ENCODE measurements at regions not wholly inside any gene's neighbourhood (a gene's known extent, or its start where the extent isn't known, plus 50 kb on each side); places are given as distances from the start of the nearest gene placed in this dataset.
"Not testable (repeated sequence)": the region's sequence is repeated elsewhere in the genome, so short reads cannot be mapped to it uniquely, and the experiment has no call there.

- no peak for DNase-seq (ENCODE audit: low spot score in 2 of 2, unreplicated experiment in 2 of 2)
- no peaks in the 10 kb centered on the region for H3K4me1 Mint-ChIP-seq
- H3K27me3 Mint-ChIP-seq (ENCODE audit: low read depth) = peaks cover 3% of the 10 kb centered on the region
Measured at GRCh38 chr2:155502766-155503165, 804.3 kb downstream of the KCNJ3 start.

DNA sequence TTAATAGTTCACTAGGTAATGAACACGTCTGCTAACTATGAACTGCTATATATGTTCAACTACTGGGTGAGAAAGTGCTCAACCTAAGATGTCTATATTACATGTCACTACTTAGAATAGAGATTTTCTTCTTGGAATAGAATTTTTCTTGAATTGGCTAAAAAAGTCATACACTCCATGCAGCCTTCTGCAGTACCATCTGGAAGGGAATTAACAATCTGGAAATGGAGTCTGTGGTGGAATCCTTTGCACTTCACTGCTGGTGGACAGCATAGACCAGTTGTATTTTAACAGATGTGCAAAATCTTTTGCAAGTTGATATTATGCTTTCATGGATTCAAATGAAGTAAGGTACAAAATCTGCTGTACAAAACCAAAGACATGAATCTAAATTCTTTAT lies 799.6 kb downstream of the KCNJ3 start:
- DNase-seq (ENCODE audit: low spot score in 2 of 2, unreplicated experiment in 2 of 2) = no peak

More at GRCh38 chr2:155502766-155503165, 804.3 kb downstream of the KCNJ3 start:
- Mint-ChIP-seq H3K36me3 (no peaks in the 10 kb centered on the region), H3K9me3 (peaks cover 10% of the 10 kb centered on the region), H3K4me3 (no peak overlapping the region), H3K27ac (no peak overlapping the region)
- TF ChIP-seq CTCF (IDR thresholded peaks at IDR 0.05; ENCODE audit: unreplicated experiment) = no peak

GRCh38 chr2:155494744-155495143 lies 796.2 kb downstream of the KCNJ3 start:
- Mint-ChIP-seq H3K27ac (no peak overlapping the region), H3K9me3 (peaks cover 4% of the 10 kb centered on the region), H3K4me3 (no peak overlapping the region), H3K4me1 (no peaks in the 10 kb centered on the region), H3K27me3 (ENCODE audit: low read depth) (peaks cover 1% of the 10 kb centered on the region), H3K36me3 (no peaks in the 10 kb centered on the region)
- DNase-seq (ENCODE audit: low spot score in 2 of 2, unreplicated experiment in 2 of 2) = no peak
- TF ChIP-seq CTCF (IDR thresholded peaks at IDR 0.05; ENCODE audit: unreplicated experiment) = no peak

More for the DNA sequence above, 799.6 kb downstream of the KCNJ3 start:
- Mint-ChIP-seq H3K36me3 (no peaks in the 10 kb centered on the region), H3K27ac (no peak overlapping the region), H3K27me3 (ENCODE audit: low read depth) (no peaks in the 10 kb centered on the region), H3K9me3 (peaks cover 10% of the 10 kb centered on the region), H3K4me3 (no peak overlapping the region), H3K4me1 (no peaks in the 10 kb centered on the region)
- TF ChIP-seq CTCF (IDR thresholded peaks at IDR 0.05; ENCODE audit: unreplicated experiment) = no peak

DNA sequence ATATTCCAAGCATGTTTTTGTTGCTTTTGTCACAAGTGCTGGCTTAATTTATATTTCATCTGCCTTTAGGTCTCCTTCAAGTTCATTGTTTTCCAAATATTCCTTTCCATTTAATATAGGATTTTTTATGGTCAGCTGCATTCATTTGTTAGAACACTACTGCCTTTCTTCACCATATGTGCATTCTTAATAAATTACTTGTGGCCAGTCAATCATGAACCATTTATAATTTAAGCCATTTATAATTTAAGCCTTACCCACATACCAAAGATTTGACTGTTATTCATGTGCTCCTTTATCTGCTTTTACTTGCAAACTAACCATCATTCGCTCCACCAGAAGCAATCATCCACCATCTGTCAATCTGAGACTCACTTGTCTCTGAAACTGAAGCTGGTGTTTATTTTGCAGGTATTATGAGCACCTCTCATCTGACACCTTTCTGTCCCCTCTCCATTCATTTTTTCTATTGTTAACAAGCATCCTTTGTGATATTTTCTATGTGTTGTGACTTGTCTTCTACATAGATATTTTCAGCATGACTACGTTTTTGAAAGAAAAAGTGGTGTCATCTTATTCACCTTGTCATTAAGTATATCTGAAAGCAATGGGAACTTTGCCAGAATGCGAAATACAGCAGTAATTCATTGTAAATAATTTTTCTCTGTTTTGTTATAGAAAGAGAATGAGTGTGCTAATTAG lies 786.8 kb downstream of the KCNJ3 start:
- H3K4me1 Mint-ChIP-seq = no peaks in the 10 kb centered on the region
- H3K4me3 Mint-ChIP-seq = no peak overlapping the region

GRCh38 chr2:155481141-155481540 lies 782.6 kb downstream of the KCNJ3 start:
- Mint-ChIP-seq H3K4me1 (no peaks in the 10 kb centered on the region), H3K9me3 (no peaks in the 10 kb centered on the region), H3K4me3 (no peak overlapping the region), H3K27ac (no peak overlapping the region), H3K36me3 (no peaks in the 10 kb centered on the region), H3K27me3 (ENCODE audit: low read depth) (no peaks in the 10 kb centered on the region)
- TF ChIP-seq CTCF (IDR thresholded peaks at IDR 0.05; ENCODE audit: unreplicated experiment) = no peak
- no peak for DNase-seq (ENCODE audit: low spot score in 2 of 2, unreplicated experiment in 2 of 2)

More for the DNA sequence above, 786.8 kb downstream of the KCNJ3 start:
- no peak for TF ChIP-seq CTCF (IDR thresholded peaks at IDR 0.05; ENCODE audit: unreplicated experiment)
- Mint-ChIP-seq H3K27ac (no peak overlapping the region), H3K27me3 (ENCODE audit: low read depth) (peaks cover 4% of the 10 kb centered on the region), H3K36me3 (no peaks in the 10 kb centered on the region), H3K9me3 (no peaks in the 10 kb centered on the region)
- DNase-seq (ENCODE audit: low spot score in 2 of 2, unreplicated experiment in 2 of 2) = no peak

DNA sequence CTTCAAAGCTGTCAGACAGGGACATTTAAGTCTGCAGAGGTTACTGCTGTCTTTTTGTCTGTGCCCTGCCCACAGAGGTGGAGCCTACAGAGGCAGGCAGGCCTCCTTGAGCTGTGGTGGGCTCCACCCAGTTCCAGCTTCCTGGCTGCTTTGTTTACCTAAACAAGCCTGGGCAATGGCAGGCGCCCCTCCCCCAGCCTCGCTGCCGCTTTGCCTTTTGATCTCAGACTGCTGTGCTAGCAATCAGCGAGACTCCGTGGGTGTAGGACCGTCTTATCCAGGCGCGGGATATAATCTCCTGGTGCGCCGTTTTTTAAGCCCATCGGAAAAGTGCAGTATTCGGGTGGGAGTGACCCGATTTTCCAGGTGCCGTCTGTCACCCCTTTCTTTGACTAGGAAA lies 773.5 kb downstream of the KCNJ3 start:
- H3K4me3 Mint-ChIP-seq; H3K9me3 Mint-ChIP-seq; H3K27ac Mint-ChIP-seq; H3K4me1 Mint-ChIP-seq; H3K36me3 Mint-ChIP-seq; H3K27me3 Mint-ChIP-seq (ENCODE audit: low read depth); DNase-seq (ENCODE audit: low spot score in 2 of 2, unreplicated experiment in 2 of 2): not testable (repeated sequence)

Measured in mesothelial cell of epicardium (in vitro differentiated cells).